IPS-NIHi7 (cell line): ENCODE measurements at regions not wholly inside any gene's neighbourhood (a gene's known extent, or its start where the extent isn't known, plus 50 kb on each side); places are given as distances from the start of the nearest gene placed in this dataset.
"Not testable (repeated sequence)": the region's sequence is repeated elsewhere in the genome, so short reads cannot be mapped to it uniquely, and the experiment has no call there.

Experiments used
- DNase-seq: peaks from one replicate; pipeline ENCODE4 v3.0.0; 2012; ENCODE audit warnings: mixed read lengths; ENCODE audit errors: extremely low spot score

- DNase-seq, result no peak
Measured at GRCh38 chr6:155684416-155685196, 229.0 kb upstream of the NOX3 start.

GRCh38 chr6:155678361-155678760, 222.7 kb upstream of the NOX3 start:
- no peak for DNase-seq

GRCh38 chr6:155676346-155676745, 220.7 kb upstream of the NOX3 start:
- DNase-seq, result no peak

- DNase-seq, result no peak
Measured at GRCh38 chr6:155670655-155671054, 215.0 kb upstream of the NOX3 start.

GRCh38 chr6:155660251-155660977, 204.8 kb upstream of the NOX3 start:
- DNase-seq, result no peak

- no peak for DNase-seq
Measured at GRCh38 chr6:155656024-155656423, 200.4 kb upstream of the NOX3 start.

GRCh38 chr6:155654474-155654873, 198.8 kb upstream of the NOX3 start:
- DNase-seq, result no peak

- DNase-seq, result no peak
Measured at GRCh38 chr6:155648301-155648700, 192.7 kb upstream of the NOX3 start.

GRCh38 chr6:155647354-155647753, 191.7 kb upstream of the NOX3 start:
- no peak for DNase-seq

GRCh38 chr6:155646443-155646842, 190.8 kb upstream of the NOX3 start:
- DNase-seq, result no peak

GRCh38 chr6:155645325-155645724, 189.7 kb upstream of the NOX3 start:
- no peak for DNase-seq

GRCh38 chr6:155641603-155642002, 186.0 kb upstream of the NOX3 start:
- DNase-seq, result no peak

GRCh38 chr6:155638200-155638599, 182.6 kb upstream of the NOX3 start:
- no peak for DNase-seq

GRCh38 chr6:155635416-155635815, 179.8 kb upstream of the NOX3 start:
- no peak for DNase-seq

- DNase-seq, result no peak
Measured at GRCh38 chr6:155630085-155630484, 174.4 kb upstream of the NOX3 start.

- no peak for DNase-seq
Measured at GRCh38 chr6:155629652-155630051, 174.0 kb upstream of the NOX3 start.

GRCh38 chr6:155628306-155628705, 172.7 kb upstream of the NOX3 start:
- no peak for DNase-seq

- not testable (repeated sequence) for DNase-seq
Measured at GRCh38 chr6:155627722-155628212, 172.1 kb upstream of the NOX3 start.

- no peak for DNase-seq
Measured at GRCh38 chr6:155623450-155624178, 168.0 kb upstream of the NOX3 start.

- DNase-seq, result no peak
Measured at GRCh38 chr6:155614606-155615005, 159.0 kb upstream of the NOX3 start.

- DNase-seq, result no peak
Measured at GRCh38 chr6:155611742-155612141, 156.1 kb upstream of the NOX3 start.

- DNase-seq, result no peak
Measured at GRCh38 chr6:155604991-155605390, 149.4 kb upstream of the NOX3 start.
